GM19455 (cell line): ENCODE measurements at regions not wholly inside any gene's neighbourhood (a gene's known extent, or its start where the extent isn't known, plus 50 kb on each side); places are given as distances from the start of the nearest gene placed in this dataset.
"Not testable (repeated sequence)": the region's sequence is repeated elsewhere in the genome, so short reads cannot be mapped to it uniquely, and the experiment has no call there.

Experiments
- ATAC-seq: cut with Tn5 transposase; IDR thresholded peaks from one replicate; pipeline ENCODE4 v1.9.1; 2021; ENCODE audit not compliant: unreplicated experiment

- ATAC-seq: no peak
Observed at GRCh38 chr13:80881942-80882445, 541.1 kb upstream of the SPRY2 start.

GRCh38 chr13:80881495-80881894, 540.6 kb upstream of the SPRY2 start:
- no peak for ATAC-seq

GRCh38 chr13:80881034-80881433, 540.1 kb upstream of the SPRY2 start:
- no peak for ATAC-seq

DNA sequence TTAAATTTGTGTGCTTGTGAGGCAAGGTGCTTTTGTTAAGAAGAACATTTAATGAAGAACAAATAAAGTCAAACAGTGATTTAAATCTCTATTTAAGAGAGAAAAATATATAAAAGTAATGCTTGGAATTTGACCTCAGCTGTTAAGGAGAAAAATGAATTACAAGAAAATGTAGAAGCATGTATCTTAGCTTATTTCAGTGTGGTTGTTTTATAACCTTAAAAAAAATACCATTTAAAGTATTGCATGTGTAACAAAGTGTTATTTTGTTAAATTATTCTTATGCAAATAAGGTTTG, 537.0 kb upstream of the SPRY2 start:
- no peak for ATAC-seq

DNA sequence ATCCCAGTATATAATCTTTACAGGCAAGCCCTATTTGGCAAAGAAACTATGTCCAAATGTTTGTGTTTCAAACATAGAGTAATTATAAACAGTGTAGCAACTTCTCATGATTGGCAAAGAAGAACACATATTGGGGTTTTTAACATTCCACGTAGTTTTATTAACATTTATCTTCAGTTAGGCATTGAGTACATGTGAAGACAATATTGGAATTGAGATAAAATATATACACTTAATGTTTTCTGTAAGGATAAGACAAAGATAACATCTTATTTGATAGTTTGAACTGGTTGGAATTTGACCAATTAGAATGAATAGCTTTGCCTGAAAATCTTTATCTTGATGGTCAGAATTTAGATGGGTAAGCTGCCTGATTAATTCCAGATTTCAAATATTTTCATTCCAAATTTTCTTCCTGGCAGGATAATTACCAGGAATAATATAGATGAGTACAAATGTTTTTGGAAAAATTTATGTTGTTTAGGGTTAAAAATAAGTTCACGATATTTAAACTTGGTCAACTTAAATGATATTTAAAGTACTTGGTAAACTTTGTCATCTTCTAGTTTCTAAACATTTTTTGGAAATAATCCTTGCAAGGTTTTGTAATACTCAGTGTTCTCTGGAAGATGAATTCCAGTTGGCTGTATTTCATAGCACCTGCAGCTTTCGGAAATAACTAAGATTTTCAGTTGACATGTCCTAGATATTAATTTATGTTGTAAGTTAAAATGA, 536.5 kb upstream of the SPRY2 start:
- no peak for ATAC-seq

- ATAC-seq: no peak
Observed at GRCh38 chr13:80873589-80873988, 532.7 kb upstream of the SPRY2 start.

DNA sequence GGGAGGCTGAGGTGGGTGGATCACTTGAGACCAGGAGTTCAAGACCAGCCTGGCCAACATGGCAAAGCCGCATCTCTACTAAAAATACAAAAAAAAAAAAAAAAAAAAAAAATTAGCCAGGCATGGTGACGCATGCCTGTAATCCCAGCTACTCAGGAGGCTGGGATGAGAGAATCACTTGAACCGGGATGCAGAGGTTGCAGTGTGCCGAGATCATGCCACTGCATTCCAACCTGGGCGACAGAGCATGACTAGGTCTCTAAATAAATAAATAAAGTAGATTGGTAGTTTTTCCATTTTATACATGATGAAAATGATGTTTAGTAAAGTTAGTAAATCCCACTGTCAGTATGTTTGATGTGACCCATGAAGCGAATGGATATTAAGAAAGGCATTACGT, 531.0 kb upstream of the SPRY2 start:
- ATAC-seq: not testable (repeated sequence)

GRCh38 chr13:80871481-80871880, 530.6 kb upstream of the SPRY2 start:
- no peak for ATAC-seq

GRCh38 chr13:80870186-80870585, 529.3 kb upstream of the SPRY2 start:
- no peak for ATAC-seq

GRCh38 chr13:80866921-80867320, 526.0 kb upstream of the SPRY2 start:
- ATAC-seq: no peak

- no peak for ATAC-seq
Observed at GRCh38 chr13:80865329-80865728, 524.4 kb upstream of the SPRY2 start.

- no peak for ATAC-seq
Observed at GRCh38 chr13:80862456-80862855, 521.5 kb upstream of the SPRY2 start.

GRCh38 chr13:80860845-80861244, 519.9 kb upstream of the SPRY2 start:
- no peak for ATAC-seq

GRCh38 chr13:80858131-80858530, 517.2 kb upstream of the SPRY2 start:
- no peak for ATAC-seq

DNA sequence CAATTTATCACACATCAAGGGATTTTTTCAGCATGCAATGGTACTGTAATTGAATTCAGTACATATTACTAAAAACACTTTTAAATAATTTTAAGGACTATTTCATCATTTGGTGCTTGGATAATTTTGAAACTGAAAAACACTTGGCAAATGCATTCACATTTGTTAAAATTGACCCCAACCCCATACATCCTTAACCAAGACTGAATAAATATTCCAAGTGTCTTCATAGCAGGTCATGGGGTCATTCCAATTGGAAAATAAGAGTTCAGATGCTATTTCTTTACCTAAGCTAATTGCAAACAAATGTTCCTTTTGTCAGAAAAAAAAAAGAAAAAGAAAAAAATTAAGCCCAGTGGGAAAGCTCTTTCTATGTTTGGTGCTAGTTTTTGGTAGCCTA, 516.4 kb upstream of the SPRY2 start:
- ATAC-seq: no peak

- ATAC-seq: no peak
Observed at GRCh38 chr13:80850771-80851170, 509.8 kb upstream of the SPRY2 start.

- ATAC-seq: no peak
Observed at GRCh38 chr13:80844164-80844563, 503.2 kb upstream of the SPRY2 start.

DNA sequence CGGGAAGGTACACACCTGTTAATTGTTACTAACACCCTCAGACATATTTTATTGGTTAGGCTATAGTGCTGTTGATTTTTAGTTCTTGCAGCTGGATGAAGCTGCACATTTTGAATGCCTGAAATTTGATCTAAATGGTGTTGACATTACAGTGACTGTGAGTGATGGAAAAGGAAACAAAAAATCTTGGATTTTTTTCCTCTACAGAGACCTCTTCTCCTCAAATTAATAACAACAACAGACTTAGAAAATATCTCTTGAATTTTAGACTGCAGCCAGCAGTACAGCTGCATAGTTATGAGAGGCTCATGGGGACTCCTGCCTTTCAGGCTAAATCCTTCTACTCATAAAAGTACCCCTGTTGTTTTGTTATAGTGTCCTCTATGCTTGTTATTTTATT, 500.5 kb upstream of the SPRY2 start:
- ATAC-seq: no peak

DNA sequence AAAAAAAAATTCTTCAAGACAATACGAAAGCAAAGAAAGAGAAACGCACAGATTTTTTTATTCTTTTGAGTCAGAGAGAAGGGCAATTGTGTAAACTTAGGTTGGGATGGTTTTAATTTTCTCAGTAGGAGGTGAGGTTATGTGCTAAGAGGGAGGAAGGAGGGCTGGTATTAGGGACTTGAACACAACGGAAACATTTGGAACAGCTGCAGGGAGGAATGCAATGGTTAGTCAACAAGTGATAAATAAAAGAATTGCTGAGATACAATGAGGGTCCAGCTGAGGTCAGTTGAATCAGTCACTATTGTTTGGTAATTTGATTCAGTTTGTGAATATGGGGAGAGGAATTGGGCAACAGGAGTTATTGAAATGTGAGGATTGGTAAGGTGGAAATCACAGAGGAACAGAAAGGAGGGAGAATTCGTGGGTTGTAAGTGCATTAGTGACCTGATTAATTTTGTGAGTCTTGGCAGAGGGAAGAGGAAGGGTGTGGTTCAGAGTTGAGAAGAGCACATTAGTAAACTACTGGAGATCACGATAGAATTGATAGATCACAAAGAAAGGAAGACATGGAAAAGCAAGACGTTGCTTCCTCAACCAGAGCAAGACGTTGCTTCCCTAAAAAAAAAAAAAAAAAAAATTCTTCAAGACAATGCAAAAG, 499.5 kb upstream of the SPRY2 start:
- no peak for ATAC-seq

- no peak for ATAC-seq
Observed at GRCh38 chr13:80835902-80836301, 495.0 kb upstream of the SPRY2 start.

- ATAC-seq: no peak
Observed at GRCh38 chr13:80830431-80830830, 489.5 kb upstream of the SPRY2 start.

DNA sequence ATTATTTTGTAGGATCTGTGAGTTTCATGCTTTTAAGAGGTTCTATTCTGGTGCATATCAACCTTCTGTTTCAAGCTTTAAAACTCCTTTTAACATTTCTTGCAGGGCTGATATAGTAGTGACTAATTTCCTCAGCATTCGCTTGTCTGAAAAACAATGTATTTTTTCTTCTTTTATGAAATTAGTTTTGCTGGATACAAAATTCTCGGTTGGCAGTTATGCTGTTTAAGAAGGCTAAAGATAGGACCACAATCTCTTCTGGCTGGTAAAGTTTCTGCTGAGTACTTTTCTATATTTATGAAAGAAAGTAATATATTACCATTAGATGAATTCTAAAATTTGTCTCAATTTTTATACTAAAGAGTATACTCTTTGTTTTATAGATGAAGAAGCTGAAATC, 487.8 kb upstream of the SPRY2 start:
- no peak for ATAC-seq

- no peak for ATAC-seq
Observed at GRCh38 chr13:80825276-80825675, 484.4 kb upstream of the SPRY2 start.
